Left lobe of liver (tissue), 2 donors: ENCODE measurements at regions not wholly inside any gene's neighbourhood (a gene's known extent, or its start where the extent isn't known, plus 50 kb on each side); places are given as distances from the start of the nearest gene placed in this dataset.
A peak's percentile ranks its signal among the peaks of the same experiment; 100 is the strongest.
"Not testable (repeated sequence)": the region's sequence is repeated elsewhere in the genome, so short reads cannot be mapped to it uniquely, and the experiment has no call there.

Experiments
- ATAC-seq: fragments of 200-7000 bp; cut with Tn5 transposase; one replicate; pipeline ENCODE4 v1.9.1; 2020; ENCODE audit warnings: mild to moderate bottlenecking, moderate library complexity
- DNase-seq: peaks from one replicate; pipeline ENCODE4 v3.0.0-alpha.2; 2020; ENCODE audit warnings: low spot score
- donor health status: DM: no; HTN: no; CAD: no; lungs with moderate emphysema.
- donor health status: DM: no; HTN: yes; CAD: no.

GRCh38 chr5:96214442-96215197 is 218.4 kb downstream of the PCSK1 start:
- DNase-seq (peak; percentile 63), ATAC-seq (peak; percentile 95)

GRCh38 chr5:96209829-96210228 is 223.2 kb downstream of the PCSK1 start:
- ATAC-seq (no peak), DNase-seq (no peak)

GRCh38 chr5:96207420-96207819 is 225.6 kb downstream of the PCSK1 start:
- DNase-seq (no peak), ATAC-seq (no peak)

- DNase-seq = no peak
- no peak for ATAC-seq
Observed at GRCh38 chr5:96203761-96204160, 229.3 kb downstream of the PCSK1 start.

GRCh38 chr5:96201503-96201902 is 231.5 kb downstream of the PCSK1 start:
- no peak for DNase-seq
- ATAC-seq = peak; percentile 14

GRCh38 chr5:96200641-96201040 is 232.4 kb downstream of the PCSK1 start:
- no peak for DNase-seq

GRCh38 chr5:96199713-96200183 is 233.3 kb downstream of the PCSK1 start:
- peak; percentile 82 for ATAC-seq
- no peak for DNase-seq

More at GRCh38 chr5:96200641-96201040, 232.4 kb downstream of the PCSK1 start:
- ATAC-seq = peak; percentile 29

- DNase-seq (no peak), ATAC-seq (no peak)
Observed at GRCh38 chr5:96198356-96199058, 234.5 kb downstream of the PCSK1 start.

- not testable (repeated sequence) for ATAC-seq
Observed at GRCh38 chr5:96197767-96198166, 235.3 kb downstream of the PCSK1 start.

GRCh38 chr5:96197347-96197746 is 235.7 kb upstream of the ELL2 start:
- ATAC-seq (no peak), DNase-seq (no peak)

More at GRCh38 chr5:96197767-96198166, 235.3 kb downstream of the PCSK1 start:
- DNase-seq = not testable (repeated sequence)

GRCh38 chr5:96196890-96197289 is 235.2 kb upstream of the ELL2 start:
- no peak for DNase-seq
- peak; percentile 46 for ATAC-seq

- ATAC-seq (no peak), DNase-seq (no peak)
Observed at GRCh38 chr5:96196407-96196806, 234.8 kb upstream of the ELL2 start.

- DNase-seq (no peak), ATAC-seq (no peak)
Observed at GRCh38 chr5:96195123-96195522, 233.5 kb upstream of the ELL2 start.

GRCh38 chr5:96194593-96194992 is 232.9 kb upstream of the ELL2 start:
- DNase-seq = no peak
- ATAC-seq = no peak

- ATAC-seq (no peak), DNase-seq (no peak)
Observed at GRCh38 chr5:96193946-96194345, 232.3 kb upstream of the ELL2 start.

- DNase-seq (no peak), ATAC-seq (no peak)
Observed at GRCh38 chr5:96189987-96190386, 228.3 kb upstream of the ELL2 start.

- ATAC-seq (no peak), DNase-seq (no peak)
Observed at GRCh38 chr5:96189028-96189826, 227.6 kb upstream of the ELL2 start.

- no peak for DNase-seq
- ATAC-seq = peak; percentile 45
Observed at GRCh38 chr5:96187309-96188027, 225.8 kb upstream of the ELL2 start.

- not testable (repeated sequence) for DNase-seq, ATAC-seq
Observed at GRCh38 chr5:96184510-96184909, 222.9 kb upstream of the ELL2 start.

GRCh38 chr5:96180684-96181435 is 219.2 kb upstream of the ELL2 start:
- DNase-seq (no peak), ATAC-seq (peak; percentile 64)
